Transverse colon (tissue), 4 donors: ENCODE measurements at regions not wholly inside any gene's neighbourhood (a gene's known extent, or its start where the extent isn't known, plus 50 kb on each side); places are given as distances from the start of the nearest gene placed in this dataset.

Experiments used
- DNase-seq: peaks from one replicate; pipeline ENCODE4 v3.0.0-alpha.2; 2019
- H3K27ac ChIP-seq, 4 donors: fragments of 200-600 bp; sonication (generic); 2 replicates each; pipeline ENCODE4 v1.5.1; 2016 to 2018; ENCODE audit warnings: inconsistent platforms in 4 of 4
- H3K27me3 ChIP-seq: fragments of 200-600 bp; sonication (generic); 2 replicates; pipeline ENCODE4 v1.5.1; 2017; ENCODE audit warnings: inconsistent platforms
- H3K36me3 ChIP-seq, 4 donors: fragments of 200-600 bp; sonication (generic); 2 replicates each; pipeline ENCODE4 v1.5.1; 2017 to 2019; ENCODE audit warnings: inconsistent platforms in 4 of 4
- H3K4me1 ChIP-seq, 4 donors: fragments of 200-600 bp; sonication (generic); 2 replicates each; pipeline ENCODE4 v1.5.1; 2017 to 2020; ENCODE audit warnings: inconsistent platforms in 4 of 4
- H3K4me3 ChIP-seq, 4 donors: fragments of 200-600 bp; sonication (generic); 1 replicate in 1 of 4; 2 replicates in 3 of 4; pipeline versions ENCODE4 v1.5.1 to v1.6.1; 2017 to 2019; ENCODE audit warnings: inconsistent platforms in 4 of 4
- H3K9me3 ChIP-seq, 2 donors: fragments of 200-600 bp; sonication (generic); 2 replicates each; pipeline ENCODE4 v1.5.1; 2017 to 2019; ENCODE audit warnings: inconsistent platforms in 2 of 2
- CTCF ChIP-seq, 5 experiments: fragments of 200-600 bp in 3 of 5; fragments of 450-650 bp in 2 of 5; sonication (generic) in 3 of 5; IDR thresholded peaks; 1 replicate in 2 of 5; 2 replicates in 3 of 5; pipeline ENCODE4 v1.5.1; 2016 to 2017; ENCODE audit warnings: antibody characterized with exemption in 5 of 5, inconsistent platforms in 3 of 5, mild to moderate bottlenecking in 2 of 5, moderate library complexity in 1 of 5
- EP300 ChIP-seq: sonication (generic); formaldehyde crosslinking; IDR thresholded peaks from one replicate; pipeline ENCODE4 v1.6.1; 2017; ENCODE audit warnings: antibody characterized with exemption, low read depth
- POLR2A ChIP-seq: fragments of 450-650 bp; IDR thresholded peaks from one replicate; pipeline ENCODE4 v1.6.1; 2016; ENCODE audit warnings: antibody characterized with exemption, mild to moderate bottlenecking, moderate library complexity
- POLR2AphosphoS5 ChIP-seq, 3 donors: sonication (generic); formaldehyde crosslinking; IDR thresholded peaks; one replicate each; pipeline ENCODE4 v1.6.1; 2016; ENCODE audit warnings: antibody characterized with exemption in 3 of 3
- WGBS, 2 donors: methylation state at CpG; one replicate each; pipeline ENCODE4 v1.1.5; 2018; ENCODE audit warnings: low coverage in 1 of 2; 5-methylcytosine and 5-hydroxymethylcytosine counted together
- in situ Hi-C, 4 donors: fragments of 200-750 bp; cut with MboI; loops; one replicate each; pipeline versions ENCODE4 v1.15.0 to v1.15.1; 2017; ENCODE audit warnings: low sequenced_read_pairs in 3 of 4, low pct_ligation_motif_present in 1 of 4, low pct_unique_long_range_greater_than_20kb in 1 of 4
- intact Hi-C: fragments of 100-400 bp; cut with DNase I; formaldehyde crosslinking; loops from one replicate; pipeline ENCODE4 v1.15.1; 2023; ENCODE audit warnings: low total_unique reads

GRCh38 chr6:1117530-1118286, 194.2 kb upstream of the FOXQ1 start:
- H3K4me3 ChIP-seq = no peak overlapping the region
- H3K4me1 ChIP-seq = no peaks in the 10 kb centered on the region
- no peak overlapping the region for H3K27ac ChIP-seq
- no peaks in the 10 kb centered on the region for H3K36me3 ChIP-seq
- WGBS, 2 donors = 80 to 94% methylated on average over 3 to 6 of the region's 6 CpGs
- TF ChIP-seq EP300 = no peak
- no peak for TF ChIP-seq CTCF (IDR thresholded peaks at IDR 0.05)
- H3K9me3 ChIP-seq = no peaks in the 10 kb centered on the region
- no peak for DNase-seq
- H3K27me3 ChIP-seq = no peaks in the 10 kb centered on the region
- in situ Hi-C loops (no loop called here), intact Hi-C loops (no loop called here)

DNA sequence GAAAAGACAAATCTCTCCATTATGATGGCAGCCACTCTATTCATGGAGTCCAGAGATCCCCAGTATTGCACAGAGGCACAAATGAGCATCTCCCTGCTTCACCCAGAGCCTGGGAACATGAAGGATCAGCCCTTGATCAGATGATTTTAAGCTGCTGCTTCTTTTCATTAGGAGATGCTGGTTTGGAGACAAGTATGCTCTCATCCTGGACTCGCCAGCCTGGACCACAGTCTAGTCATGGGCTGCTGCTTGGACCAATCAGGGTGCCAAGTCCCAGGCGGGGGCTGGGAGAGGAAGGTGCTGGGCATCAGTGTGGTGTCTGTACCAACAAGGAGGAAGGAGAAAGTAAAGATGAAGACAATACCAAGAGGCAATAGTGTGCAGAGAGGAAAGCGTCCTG, 195.7 kb upstream of the FOXQ1 start:
- H3K27ac ChIP-seq = no peak overlapping the region
- H3K9me3 ChIP-seq = no peaks in the 10 kb centered on the region
- DNase-seq = no peak
- no peaks in the 10 kb centered on the region for H3K27me3 ChIP-seq
- no peaks in the 10 kb centered on the region for H3K4me1 ChIP-seq
- 85 to 94% methylated on average over 2 to 3 of the region's 3 CpGs for WGBS, 2 donors
- TF ChIP-seq CTCF (IDR thresholded peaks at IDR 0.05) = no peak
- no peak for TF ChIP-seq EP300
- TF ChIP-seq POLR2A = no peak
- no peak for TF ChIP-seq POLR2AphosphoS5 (IDR thresholded peaks at IDR 0.05)
- H3K4me3 ChIP-seq = no peak overlapping the region
- no peaks in the 10 kb centered on the region for H3K36me3 ChIP-seq
- intact Hi-C loops = no loop called here
- in situ Hi-C loops = no loop called here

DNA sequence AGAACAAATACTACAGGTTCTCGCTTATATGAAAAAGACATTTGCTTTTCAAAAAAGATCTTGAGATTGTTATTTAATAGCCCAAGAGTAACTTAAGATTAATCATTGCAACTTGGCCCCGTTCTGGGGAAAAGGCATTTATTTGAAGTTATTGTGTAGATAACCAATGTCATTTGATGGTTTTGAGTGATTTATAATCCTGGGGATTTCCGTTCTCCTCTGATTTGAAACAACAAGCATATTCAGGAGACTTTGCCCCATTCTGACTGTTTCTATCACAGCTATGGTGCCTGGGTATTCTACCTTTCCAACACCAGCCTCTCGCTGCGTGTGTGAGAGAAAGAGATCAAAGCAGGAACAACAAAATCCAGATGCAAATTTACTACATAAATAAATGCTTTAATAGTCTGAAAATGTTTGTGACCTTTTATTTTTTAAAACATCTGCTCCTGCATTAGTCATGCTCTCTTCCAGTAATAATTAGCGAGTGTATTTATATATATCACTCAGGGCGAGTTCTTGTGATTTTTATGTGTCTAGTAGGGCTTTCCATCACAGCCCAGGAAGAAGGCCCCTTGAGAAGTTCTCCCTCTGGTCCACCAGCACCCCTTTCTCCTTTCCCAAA, 197.9 kb upstream of the FOXQ1 start:
- TF ChIP-seq POLR2AphosphoS5 (IDR thresholded peaks at IDR 0.05) = no peak
- no peak for TF ChIP-seq POLR2A
- no peak for TF ChIP-seq EP300
- TF ChIP-seq CTCF (IDR thresholded peaks at IDR 0.05) = no peak
- Histone ChIP-seq H3K4me1 (no peaks in the 10 kb centered on the region), H3K27me3 (no peaks in the 10 kb centered on the region), H3K9me3 (no peaks in the 10 kb centered on the region), H3K27ac (no peak overlapping the region), H3K36me3 (no peaks in the 10 kb centered on the region), H3K4me3 (no peak overlapping the region)
- in situ Hi-C loops (no loop called here), intact Hi-C loops (no loop called here)
- no peak for DNase-seq
- 50 to 71% methylated on average over 7 of the region's 7 CpGs for WGBS, 2 donors

GRCh38 chr6:1111361-1111760, 200.5 kb upstream of the FOXQ1 start:
- intact Hi-C loops = no loop called here
- no peak for TF ChIP-seq POLR2A
- TF ChIP-seq POLR2AphosphoS5 (IDR thresholded peaks at IDR 0.05) = no peak
- TF ChIP-seq EP300 = no peak
- no peak for TF ChIP-seq CTCF (IDR thresholded peaks at IDR 0.05)
- Histone ChIP-seq H3K4me3 (no peak overlapping the region), H3K4me1 (no peaks in the 10 kb centered on the region), H3K36me3 (no peaks in the 10 kb centered on the region), H3K27ac (no peak overlapping the region), H3K27me3 (no peaks in the 10 kb centered on the region), H3K9me3 (no peaks in the 10 kb centered on the region)
- DNase-seq = no peak
- 30 to 31% methylated on average over 2 to 6 of the region's 6 CpGs for WGBS, 2 donors
- in situ Hi-C loops = no loop called here
